ENCODE measurements at regions not wholly inside any gene's neighbourhood (a gene's known extent, or its start where the extent isn't known, plus 50 kb on each side); places are given as distances from the start of the nearest gene placed in this dataset.
"Not testable (repeated sequence)": the region's sequence is repeated elsewhere in the genome, so short reads cannot be mapped to it uniquely, and the experiment has no call there.

DNA sequence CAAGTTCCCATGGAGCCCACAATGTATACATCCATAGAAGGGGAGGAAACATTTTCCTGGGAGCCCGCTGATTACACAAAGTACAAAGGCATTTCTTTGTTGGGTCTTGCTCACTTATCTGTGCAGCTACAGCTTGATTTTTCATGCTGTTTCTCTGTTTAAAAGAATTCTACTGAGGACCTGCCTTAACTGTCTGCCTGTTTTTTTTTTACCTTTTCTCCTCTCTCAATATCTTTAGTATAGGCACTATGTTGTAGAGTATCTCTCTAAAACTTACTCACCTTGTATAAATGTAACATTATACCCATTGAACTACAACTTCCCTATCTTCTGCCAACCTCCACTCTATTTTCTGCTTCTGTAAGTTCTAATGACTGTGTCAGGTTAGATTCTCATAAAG lies 494.6 kb upstream of the EPHA5 start:
- no peak for DNase-seq (ENCODE audit: low spot score)

DNA sequence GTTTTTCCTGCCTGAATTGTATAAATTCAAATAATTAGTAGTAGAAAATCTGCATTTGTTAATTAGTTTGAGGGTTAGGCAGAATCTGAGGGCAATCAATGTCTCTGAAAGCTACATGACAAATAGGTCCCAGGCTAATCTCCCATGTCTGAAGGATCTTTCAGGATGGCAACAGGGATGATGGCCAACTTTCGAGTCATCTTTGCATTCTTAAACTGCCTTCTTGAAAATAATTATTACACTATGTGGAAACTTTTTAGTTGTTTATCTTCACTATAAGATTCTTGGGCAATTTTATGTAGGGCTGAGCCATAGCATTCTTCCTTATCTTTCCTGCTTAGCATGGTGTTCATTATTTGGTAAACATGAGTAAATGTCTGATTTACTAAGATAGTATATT lies 490.3 kb upstream of the EPHA5 start:
- no peak for DNase-seq (ENCODE audit: low spot score)

DNA sequence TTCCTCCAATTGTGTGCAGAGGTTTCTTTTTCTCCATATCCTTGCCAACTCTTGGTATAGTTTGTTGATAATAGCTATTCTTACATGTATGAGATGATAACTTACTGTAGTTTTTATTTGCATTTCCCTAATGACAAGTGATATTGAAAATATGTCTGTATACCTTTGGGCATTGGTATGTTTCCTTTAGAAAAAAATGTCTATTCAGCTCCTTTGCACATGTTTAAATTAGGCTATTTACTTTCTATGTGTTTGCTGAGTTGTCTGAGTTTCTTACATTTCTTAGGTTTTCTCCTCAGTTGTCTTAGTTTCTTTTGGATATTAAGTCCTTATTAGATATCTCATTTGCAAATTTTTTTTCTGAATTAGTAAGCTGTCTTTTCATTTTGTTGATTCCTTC lies 487.3 kb upstream of the EPHA5 start:
- no peak for DNase-seq (ENCODE audit: low spot score)

DNA sequence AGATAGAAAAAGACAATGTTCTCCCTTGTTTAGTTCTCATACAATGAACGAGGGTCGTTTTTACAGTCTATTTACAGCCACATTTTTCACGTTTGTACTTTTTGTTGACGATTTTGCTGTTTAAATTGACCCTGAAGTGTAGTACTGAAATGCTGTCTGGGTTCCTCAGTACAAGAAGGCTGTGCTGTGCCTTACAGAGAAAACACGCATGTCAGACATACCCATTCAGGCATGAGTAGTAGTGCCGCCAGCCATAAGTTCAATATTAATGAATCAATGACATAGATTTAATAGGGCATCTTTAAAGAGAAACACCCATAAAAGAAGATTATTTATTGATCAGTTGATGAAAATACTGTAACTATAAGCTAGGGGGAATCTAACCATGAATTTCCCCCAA lies 459.8 kb upstream of the EPHA5 start:
- no peak for DNase-seq (ENCODE audit: low spot score)

DNA sequence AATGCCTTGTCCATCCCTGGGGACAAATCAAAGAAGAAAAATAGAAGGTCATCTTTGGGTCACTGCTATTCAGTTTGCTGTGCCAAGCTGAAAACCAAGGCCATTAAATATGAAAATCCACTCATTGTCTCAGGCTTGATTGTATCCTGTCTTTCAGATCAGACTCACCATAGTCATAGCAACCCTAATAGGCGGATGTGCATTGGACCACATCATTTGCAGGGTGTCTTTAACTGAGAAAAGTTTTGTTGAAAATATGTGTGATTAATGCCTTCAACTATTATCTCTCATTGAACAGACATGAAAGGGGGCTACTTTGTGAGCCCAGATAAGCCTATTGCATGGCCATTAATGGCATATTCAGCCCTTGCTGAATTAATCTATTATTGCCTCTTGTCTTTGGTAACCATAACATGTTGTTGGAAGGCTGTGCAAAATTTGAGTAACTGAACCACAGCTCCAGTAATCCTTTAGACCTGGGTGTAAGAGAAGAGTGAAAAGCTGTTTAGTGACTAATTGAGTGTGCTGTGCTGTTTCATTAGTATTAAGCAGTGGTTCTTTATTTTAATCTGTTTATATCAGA lies 453.6 kb upstream of the EPHA5 start:
- no peak for DNase-seq (ENCODE audit: low spot score)

DNA sequence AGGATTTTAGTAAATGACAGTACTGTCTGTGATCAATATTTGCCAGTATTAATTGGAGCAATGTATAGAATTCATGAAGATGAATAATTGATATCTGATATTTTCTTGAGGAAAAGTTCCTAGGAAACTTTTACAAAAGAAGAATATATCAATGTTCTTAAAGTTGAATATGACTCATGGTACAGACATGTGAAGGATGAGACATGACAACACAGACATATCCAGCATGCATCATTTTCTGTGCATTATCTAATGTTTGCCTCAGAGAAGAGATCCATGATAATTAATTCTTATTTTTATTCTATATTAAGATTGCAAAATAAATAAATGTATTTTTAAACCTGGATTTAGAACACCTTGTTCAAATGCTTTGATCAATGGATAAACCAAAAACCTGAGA lies 452.9 kb upstream of the EPHA5 start:
- no peak for DNase-seq (ENCODE audit: low spot score)

DNA sequence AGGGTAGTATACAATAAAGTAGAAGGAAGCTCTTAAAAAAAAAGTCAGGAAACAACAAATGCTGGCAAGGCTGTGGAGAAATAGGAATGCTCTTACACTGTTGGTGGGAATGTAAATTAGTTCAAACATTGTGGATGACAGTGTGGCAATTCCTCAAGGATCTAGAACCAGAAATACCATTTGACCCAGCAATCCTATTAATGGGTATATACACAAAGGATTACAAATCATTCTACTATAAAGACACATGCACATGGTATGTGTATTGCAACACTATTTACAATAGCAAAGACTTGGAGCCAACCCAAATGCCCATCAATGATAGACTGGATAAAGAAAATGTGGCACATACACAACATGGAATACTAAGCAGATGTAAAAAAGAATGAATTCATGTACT lies 444.9 kb upstream of the EPHA5 start:
- DNase-seq (ENCODE audit: low spot score): not testable (repeated sequence)

DNA sequence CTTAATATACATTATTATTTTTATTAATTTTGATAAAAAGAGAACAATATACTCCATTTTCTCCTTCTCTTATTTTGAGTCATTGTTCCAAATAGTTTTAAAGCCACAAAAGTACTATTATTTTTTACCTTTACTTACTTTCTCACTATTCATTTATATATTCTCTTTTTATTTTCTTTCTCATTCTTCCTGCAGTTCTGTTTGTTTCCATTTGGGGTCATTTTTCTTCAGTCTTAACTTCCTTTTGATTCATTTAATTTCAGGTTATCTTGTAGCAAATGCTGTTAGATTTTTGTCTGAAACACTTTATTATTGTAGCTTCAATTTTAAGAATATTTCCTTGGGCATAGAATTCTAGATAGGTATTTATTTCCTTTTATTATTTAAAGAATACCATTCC lies 438.6 kb upstream of the EPHA5 start:
- DNase-seq (ENCODE audit: low spot score): no peak

DNA sequence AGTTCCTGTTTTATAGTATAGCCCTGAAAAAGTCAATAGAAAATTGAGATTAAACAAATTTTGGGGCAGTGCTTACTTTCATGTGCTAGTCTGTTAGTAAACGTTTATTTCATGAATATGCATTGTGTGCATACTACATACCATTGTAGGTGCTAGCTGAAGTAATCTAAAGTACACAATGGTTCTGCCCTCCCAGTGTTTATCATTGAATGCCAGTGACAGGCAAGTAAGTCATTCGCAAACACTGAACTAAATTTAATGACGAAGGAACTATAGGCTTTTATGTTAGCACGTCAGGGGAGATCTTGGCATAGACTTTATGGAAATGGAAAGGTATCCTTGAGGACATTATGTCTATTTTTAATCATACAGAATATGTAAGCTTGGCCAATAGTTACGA lies 426.9 kb upstream of the EPHA5 start:
- DNase-seq (ENCODE audit: low spot score): peak; percentile 29

DNA sequence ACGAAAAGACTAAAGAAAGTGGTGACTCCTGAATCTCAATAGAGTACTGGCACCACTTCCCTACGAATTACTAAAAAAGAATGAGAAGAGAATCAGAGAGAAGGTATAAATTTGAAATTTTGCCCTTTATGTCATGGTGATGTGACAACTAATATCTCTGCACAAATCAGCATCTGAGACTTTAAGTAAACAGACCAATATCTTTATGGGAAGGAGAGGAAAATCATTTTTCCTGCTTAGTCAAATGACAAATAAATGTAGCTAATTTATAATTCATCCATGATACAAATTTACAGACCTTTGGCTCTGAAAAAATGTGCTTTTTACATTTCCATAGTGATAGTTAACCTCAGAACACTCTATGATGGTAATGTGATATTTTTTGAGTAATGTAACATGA lies 424.8 kb upstream of the EPHA5 start:
- no peak for DNase-seq (ENCODE audit: low spot score)

DNA sequence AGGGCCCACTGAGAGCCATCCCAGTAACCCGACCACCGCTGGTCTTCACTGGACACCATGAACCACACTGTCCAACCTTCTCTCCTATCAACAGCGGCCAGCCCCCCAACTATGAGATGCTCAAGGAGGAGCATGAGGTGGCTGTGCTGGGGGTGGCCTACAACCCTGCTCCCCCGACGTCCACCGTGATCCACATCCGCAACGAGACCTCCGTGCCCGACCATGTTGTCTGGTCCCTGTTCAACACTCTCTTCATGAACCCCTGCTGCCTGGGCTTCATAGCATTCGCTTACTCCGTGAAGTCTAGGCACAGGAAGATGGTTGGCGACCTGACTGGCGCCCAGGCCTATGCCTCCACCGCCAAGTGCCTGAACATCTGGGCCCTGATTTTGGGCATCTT lies 423.8 kb upstream of the EPHA5 start:
- no peak for DNase-seq (ENCODE audit: low spot score)

DNA sequence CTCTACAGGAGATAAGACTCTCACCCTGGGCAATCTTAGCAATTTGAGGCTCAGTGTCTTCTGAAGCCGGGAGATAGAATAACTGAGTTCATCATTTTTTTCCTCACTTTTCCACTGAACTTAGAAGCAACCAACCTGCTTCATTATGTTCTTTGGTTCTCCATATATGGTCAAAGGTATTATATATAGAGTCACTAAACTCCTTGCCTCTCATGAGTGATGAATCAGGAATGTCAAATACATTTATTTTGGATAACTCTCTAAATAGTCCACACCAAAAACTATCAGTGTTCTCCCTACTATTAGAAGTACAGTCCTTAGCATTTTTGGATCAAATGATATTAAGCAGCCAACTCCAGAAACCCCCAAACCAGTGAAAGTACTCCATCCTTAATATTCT lies 421.5 kb upstream of the EPHA5 start:
- no peak for DNase-seq (ENCODE audit: low spot score)

DNA sequence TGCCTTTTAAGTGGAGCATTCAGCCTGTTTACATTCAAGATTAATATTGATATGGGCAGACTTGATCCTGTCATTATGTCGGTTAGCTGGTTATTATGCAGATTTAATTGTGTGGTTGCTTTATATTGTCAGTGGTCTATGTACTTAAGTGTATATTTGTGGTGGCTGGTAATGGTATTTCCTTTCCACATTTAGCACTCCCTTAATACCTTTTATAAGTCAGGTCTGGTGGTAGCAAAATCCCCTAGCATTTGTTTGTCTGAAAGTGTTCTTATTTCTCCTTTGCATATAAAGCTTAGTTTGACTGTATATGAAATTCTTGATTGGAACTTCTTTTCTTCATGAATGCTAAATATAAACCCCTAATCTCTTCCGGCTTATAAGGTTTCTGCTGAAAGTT lies 403.7 kb upstream of the EPHA5 start:
- no peak for DNase-seq (ENCODE audit: low spot score)

DNA sequence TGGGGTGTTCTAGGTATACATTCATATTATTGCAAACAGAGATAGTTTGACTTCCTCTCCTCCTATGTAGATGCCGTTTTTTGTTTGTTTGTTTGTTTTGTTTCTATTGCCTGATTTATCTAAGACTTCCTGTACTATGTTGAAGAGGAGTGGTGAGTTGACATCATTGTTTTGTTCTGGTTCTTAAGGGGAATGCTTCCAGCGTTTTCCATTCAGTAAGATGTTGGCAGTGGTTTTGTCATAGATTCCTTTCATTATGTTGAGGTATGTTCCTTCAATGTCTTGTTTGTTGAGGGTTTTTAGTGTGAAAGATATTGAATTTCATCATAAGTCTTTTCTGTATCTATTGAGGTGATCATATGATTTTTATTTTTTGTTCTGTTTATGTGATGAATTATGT lies 401.6 kb upstream of the EPHA5 start:
- DNase-seq (ENCODE audit: low spot score): no peak

DNA sequence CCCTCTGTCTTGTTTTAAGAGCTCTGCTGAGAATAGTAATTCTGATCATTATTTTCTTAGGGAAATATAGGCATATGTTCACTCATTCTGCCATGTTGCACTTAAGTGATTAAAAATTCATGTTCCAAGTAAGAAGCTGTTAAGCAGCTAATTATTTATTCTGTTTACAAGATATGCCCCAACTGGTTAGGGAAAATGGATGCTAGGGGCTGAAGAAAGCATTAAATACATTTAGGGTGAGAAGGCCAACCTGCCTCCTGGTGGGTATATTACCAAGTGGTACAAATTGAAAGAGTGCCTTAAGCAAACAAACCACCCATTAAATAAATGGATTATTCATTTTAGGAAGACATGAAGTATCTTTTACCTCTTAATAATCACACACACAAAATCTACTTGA lies 392.6 kb upstream of the EPHA5 start:
- DNase-seq (ENCODE audit: low spot score): no peak

DNA sequence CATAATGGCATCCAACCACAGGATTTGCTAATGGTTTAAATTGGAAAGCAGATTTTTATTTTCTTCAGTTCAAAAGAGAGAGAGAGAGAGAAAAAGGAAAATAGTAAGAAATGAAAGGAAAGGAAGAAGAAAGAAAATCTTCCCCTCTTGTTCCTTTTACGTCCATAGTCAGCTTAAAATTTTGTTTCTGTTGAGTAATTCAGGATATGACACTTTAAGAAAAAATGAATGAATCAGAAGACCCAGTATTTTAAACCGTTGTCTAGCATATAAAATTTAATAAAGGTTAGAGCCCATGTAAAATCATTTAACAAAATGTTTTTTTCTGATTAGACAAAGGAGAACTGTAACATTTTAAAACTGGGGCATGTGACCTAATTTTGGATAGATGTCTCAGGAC lies 391.8 kb upstream of the EPHA5 start:
- no peak for DNase-seq (ENCODE audit: low spot score)

DNA sequence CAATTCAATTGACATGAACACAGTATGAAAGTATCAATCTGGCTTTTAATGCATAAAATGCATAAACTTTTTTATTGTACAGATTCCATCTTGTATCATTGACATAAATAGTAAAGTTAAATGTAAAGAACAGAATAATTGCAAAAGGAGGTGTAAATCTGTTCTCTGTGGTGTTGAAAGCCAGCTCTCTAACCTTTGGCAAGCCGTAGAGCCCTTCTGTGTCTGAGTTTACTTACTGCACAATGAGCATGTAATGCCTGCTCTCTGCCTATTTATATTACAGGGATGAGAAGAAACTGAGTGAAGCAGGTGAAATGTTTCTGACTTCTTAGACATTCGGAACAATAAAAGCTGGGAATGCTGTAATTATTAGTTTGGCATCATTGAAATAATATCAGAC lies 389.3 kb upstream of the EPHA5 start:
- DNase-seq (ENCODE audit: low spot score): no peak

DNA sequence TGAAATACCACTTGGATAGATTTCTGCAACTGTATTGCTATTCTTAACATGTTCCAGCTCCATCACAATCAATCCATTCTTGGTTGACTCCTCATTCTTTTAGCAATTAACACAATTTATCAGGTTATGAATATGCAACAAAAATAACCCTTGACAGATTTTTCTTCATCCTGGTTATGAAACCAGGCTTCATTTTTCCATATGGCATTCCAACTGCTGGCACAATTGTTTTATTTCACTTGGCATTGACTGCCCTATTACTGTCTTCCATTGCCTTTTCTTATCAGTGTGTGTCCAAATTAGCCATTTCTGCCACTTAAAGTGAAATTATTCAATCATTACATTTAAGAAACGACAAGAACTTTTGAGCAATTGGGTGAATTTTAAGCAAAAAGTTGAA lies 388.8 kb upstream of the EPHA5 start:
- no peak for DNase-seq (ENCODE audit: low spot score)

DNA sequence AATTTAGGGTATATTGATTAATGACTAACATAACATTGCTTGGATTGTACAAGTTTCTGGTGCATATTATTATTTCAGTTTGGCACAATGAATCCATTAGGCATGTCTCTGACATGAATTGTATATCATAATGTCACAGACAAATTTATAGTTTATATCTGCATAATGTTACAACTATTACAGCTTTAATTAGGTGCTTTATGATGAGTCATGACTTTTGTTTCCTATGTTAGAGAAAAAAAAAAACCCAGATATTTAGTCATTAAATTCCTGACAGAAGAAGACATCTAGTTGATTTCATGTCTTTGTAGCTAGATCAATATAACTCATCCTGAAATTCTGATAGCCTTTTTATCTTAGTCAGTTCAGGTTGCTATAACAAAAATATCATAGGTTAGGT lies 385.7 kb upstream of the EPHA5 start:
- no peak for DNase-seq (ENCODE audit: low spot score)

DNA sequence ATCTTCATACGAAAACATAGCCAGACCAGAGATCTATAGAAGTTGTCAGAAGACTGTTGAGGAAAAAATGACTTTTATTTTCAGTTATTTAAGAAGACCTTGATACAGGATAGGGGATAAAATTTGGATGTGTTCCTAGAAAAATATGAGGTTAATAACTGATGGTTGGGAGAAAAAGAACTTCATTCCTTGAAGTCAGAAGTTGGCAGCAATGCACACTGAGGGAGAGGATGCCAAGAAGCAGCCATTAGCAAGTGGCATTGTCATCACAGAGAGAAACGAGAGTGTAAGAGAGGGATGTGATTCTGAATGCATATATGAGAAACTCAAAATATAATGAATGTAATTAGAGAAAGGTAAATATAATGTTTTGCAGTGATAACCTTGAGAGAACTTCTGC lies 382.1 kb upstream of the EPHA5 start:
- DNase-seq (ENCODE audit: low spot score): no peak

DNA sequence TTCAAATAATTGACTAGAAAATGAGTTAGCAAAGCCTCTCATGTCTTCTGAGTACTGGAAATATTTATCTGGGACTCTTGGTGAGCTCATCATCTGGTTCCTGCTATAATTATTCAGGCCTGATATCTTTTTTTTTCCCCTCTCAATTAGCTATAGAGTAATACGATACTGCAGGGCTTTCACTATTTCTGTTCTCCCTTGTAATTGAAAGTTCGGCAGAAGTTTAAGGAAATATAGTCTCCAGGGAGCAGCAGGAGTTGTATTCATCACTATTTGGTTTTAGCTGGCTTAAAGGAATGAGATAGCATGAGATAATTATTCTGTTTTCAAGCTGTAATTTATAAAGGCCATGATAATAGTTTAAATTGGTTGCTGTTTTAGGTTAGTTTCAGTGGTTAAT lies 378.6 kb upstream of the EPHA5 start:
- DNase-seq (ENCODE audit: low spot score): no peak

DNA sequence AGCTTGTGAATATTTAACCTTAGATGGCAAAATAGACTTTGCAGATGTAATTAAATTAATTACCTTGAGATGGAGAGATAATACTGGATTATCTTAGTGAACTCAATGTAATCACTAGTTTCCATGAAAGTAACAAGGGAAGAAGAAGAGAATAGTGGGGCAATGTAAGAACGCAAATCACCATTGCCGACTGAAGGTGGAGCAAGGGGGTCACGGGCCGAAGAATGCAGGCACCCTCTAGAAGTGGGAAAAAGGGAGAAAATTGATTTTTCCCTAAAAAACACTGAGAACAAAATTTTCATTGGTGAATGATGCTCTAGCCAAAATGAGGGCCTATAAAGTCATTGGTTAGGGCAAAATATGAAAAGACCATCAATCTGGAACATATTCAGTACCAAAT lies 375.6 kb upstream of the EPHA5 start:
- no peak for DNase-seq (ENCODE audit: low spot score)

DNA sequence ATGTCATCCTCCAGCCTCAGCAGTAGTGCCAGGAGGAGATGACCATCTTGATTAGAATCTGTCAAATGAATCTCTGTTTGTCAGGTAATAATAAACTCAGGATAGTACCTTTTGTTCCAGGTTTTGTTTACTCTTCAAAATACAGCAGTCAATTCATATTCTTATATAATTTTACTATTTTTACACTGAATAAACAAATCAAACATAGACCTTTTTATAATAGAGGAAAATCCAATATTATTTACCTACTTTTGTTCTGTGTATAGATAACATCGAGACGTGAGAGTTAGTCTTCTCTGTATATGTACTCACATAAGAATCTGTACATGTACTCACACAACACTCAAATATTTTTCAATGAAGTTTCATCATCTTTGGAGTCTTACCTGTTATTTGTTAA lies 365.4 kb upstream of the EPHA5 start:
- DNase-seq (ENCODE audit: low spot score): no peak

DNA sequence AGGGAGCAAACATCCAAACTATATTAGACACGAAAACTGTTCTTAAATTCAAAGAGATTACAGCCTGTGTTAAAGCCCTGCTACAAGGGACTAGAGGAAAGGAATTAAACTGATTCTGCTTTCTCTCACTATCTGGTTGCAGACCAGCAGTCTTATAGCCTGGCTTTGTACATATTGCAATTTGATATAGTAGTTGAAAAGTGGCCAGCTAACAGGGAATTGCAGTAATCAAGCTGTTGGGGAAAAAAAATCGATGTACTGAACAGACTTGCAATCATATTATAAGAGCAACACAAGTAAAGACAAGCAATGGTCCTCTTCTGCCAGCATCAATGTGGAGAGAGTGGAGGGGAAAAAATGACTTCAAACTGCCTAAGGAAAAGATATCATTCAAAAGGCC lies 364.4 kb upstream of the EPHA5 start:
- DNase-seq (ENCODE audit: low spot score): no peak

DNA sequence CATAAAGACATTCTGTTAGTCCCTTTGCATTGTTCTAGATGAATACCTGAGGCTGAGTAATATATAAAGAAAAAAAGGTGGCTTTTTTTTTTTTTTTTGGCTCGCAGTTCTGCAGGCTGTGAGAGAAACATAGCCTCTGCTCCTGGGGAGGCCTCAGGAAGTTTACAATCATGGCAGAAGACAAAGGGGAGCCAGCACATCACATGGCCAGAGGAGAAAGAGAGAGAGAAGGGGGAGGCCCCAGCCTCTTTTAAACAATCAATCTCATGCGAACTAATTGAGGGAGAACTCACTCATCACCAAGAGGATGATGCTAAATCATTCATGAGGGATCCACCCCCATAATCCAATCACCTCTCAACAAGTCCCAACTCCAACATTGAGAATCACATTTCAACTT lies 364.0 kb upstream of the EPHA5 start:
- DNase-seq (ENCODE audit: low spot score): no peak

Measured in HuH-7.5 (cell line).